ENCODE measurements at regions not wholly inside any gene's neighbourhood (a gene's known extent, or its start where the extent isn't known, plus 50 kb on each side); places are given as distances from the start of the nearest gene placed in this dataset.
"Not testable (repeated sequence)": the region's sequence is repeated elsewhere in the genome, so short reads cannot be mapped to it uniquely, and the experiment has no call there.

GRCh38 chr2:18065249-18065648, 186.8 kb downstream of the KCNS3 start:
- no peaks in the 10 kb centered on the region for H3K9me3 Mint-ChIP-seq
- no peaks in the 10 kb centered on the region for H3K36me3 Mint-ChIP-seq

GRCh38 chr2:18063826-18064470, 185.5 kb downstream of the KCNS3 start:
- Mint-ChIP-seq H3K27ac (no peak overlapping the region), H3K4me3 (no peak overlapping the region), H3K36me3 (no peaks in the 10 kb centered on the region), H3K9me3 (no peaks in the 10 kb centered on the region), H3K27me3 (peaks cover 35% of the 10 kb centered on the region), H3K4me1 (no peaks in the 10 kb centered on the region)
- no peak for ATAC-seq

More at GRCh38 chr2:18065249-18065648, 186.8 kb downstream of the KCNS3 start:
- ATAC-seq = no peak
- Mint-ChIP-seq H3K27me3 (peaks cover 35% of the 10 kb centered on the region), H3K4me3 (no peak overlapping the region), H3K27ac (no peak overlapping the region), H3K4me1 (no peaks in the 10 kb centered on the region)

- no peak for ATAC-seq
- Mint-ChIP-seq H3K9me3 (no peaks in the 10 kb centered on the region), H3K27me3 (peaks cover 25% of the 10 kb centered on the region), H3K27ac (no peak overlapping the region), H3K4me3 (no peak overlapping the region), H3K36me3 (no peaks in the 10 kb centered on the region), H3K4me1 (no peaks in the 10 kb centered on the region)
Measured at GRCh38 chr2:18062892-18063291, 184.4 kb downstream of the KCNS3 start.

- Mint-ChIP-seq H3K9me3 (no peaks in the 10 kb centered on the region), H3K4me1 (no peaks in the 10 kb centered on the region), H3K27ac (no peak overlapping the region), H3K4me3 (no peak overlapping the region), H3K27me3 (peaks cover 14% of the 10 kb centered on the region), H3K36me3 (no peaks in the 10 kb centered on the region)
- ATAC-seq = no peak
Measured at GRCh38 chr2:18061717-18062116, 183.2 kb downstream of the KCNS3 start.

- no peaks in the 10 kb centered on the region for H3K27me3 Mint-ChIP-seq
- H3K4me1 Mint-ChIP-seq = no peaks in the 10 kb centered on the region
- no peak overlapping the region for H3K4me3 Mint-ChIP-seq
- H3K36me3 Mint-ChIP-seq = no peaks in the 10 kb centered on the region
- H3K9me3 Mint-ChIP-seq = no peaks in the 10 kb centered on the region
- no peak overlapping the region for H3K27ac Mint-ChIP-seq
- ATAC-seq = no peak
Measured at GRCh38 chr2:18057657-18058056, 179.2 kb downstream of the KCNS3 start.

- no peaks in the 10 kb centered on the region for H3K36me3 Mint-ChIP-seq
- peaks cover 13% of the 10 kb centered on the region for H3K27me3 Mint-ChIP-seq
- no peaks in the 10 kb centered on the region for H3K9me3 Mint-ChIP-seq
- no peak overlapping the region for H3K27ac Mint-ChIP-seq
- ATAC-seq = no peak
- no peaks in the 10 kb centered on the region for H3K4me1 Mint-ChIP-seq
- H3K4me3 Mint-ChIP-seq = no peak overlapping the region
Measured at GRCh38 chr2:18055290-18055689, 176.8 kb downstream of the KCNS3 start.

GRCh38 chr2:18050001-18050400, 171.5 kb downstream of the KCNS3 start:
- Mint-ChIP-seq H3K9me3 (no peaks in the 10 kb centered on the region), H3K36me3 (no peaks in the 10 kb centered on the region), H3K4me3 (no peak overlapping the region), H3K27ac (no peak overlapping the region), H3K27me3 (peaks cover 28% of the 10 kb centered on the region), H3K4me1 (no peaks in the 10 kb centered on the region)
- no peak for ATAC-seq

GRCh38 chr2:18049325-18049724, 170.9 kb downstream of the KCNS3 start:
- ATAC-seq = no peak
- Mint-ChIP-seq H3K4me1 (no peaks in the 10 kb centered on the region), H3K9me3 (no peaks in the 10 kb centered on the region), H3K36me3 (no peaks in the 10 kb centered on the region), H3K27ac (no peak overlapping the region), H3K27me3 (peaks cover 28% of the 10 kb centered on the region), H3K4me3 (no peak overlapping the region)

- no peaks in the 10 kb centered on the region for H3K4me1 Mint-ChIP-seq
- peaks cover 28% of the 10 kb centered on the region for H3K27me3 Mint-ChIP-seq
- no peaks in the 10 kb centered on the region for H3K36me3 Mint-ChIP-seq
- no peak for ATAC-seq
- no peak overlapping the region for H3K4me3 Mint-ChIP-seq
- H3K9me3 Mint-ChIP-seq = no peaks in the 10 kb centered on the region
- no peak overlapping the region for H3K27ac Mint-ChIP-seq
Measured at GRCh38 chr2:18047896-18048657, 169.6 kb downstream of the KCNS3 start.

- no peak overlapping the region for H3K27ac Mint-ChIP-seq
- peaks cover 30% of the 10 kb centered on the region for H3K27me3 Mint-ChIP-seq
- H3K36me3 Mint-ChIP-seq = no peaks in the 10 kb centered on the region
- no peak overlapping the region for H3K4me3 Mint-ChIP-seq
- ATAC-seq = no peak
- H3K4me1 Mint-ChIP-seq = no peaks in the 10 kb centered on the region
- H3K9me3 Mint-ChIP-seq = no peaks in the 10 kb centered on the region
Measured at GRCh38 chr2:18047213-18047611, 168.7 kb downstream of the KCNS3 start.

- ATAC-seq = no peak
- no peaks in the 10 kb centered on the region for H3K9me3 Mint-ChIP-seq
- H3K27ac Mint-ChIP-seq = no peak overlapping the region
- H3K27me3 Mint-ChIP-seq = peaks cover 32% of the 10 kb centered on the region
- H3K4me3 Mint-ChIP-seq = no peak overlapping the region
- H3K36me3 Mint-ChIP-seq = no peaks in the 10 kb centered on the region
- H3K4me1 Mint-ChIP-seq = no peaks in the 10 kb centered on the region
Measured at GRCh38 chr2:18046558-18047212, 168.2 kb downstream of the KCNS3 start.

- no peak for ATAC-seq
- H3K9me3 Mint-ChIP-seq = no peaks in the 10 kb centered on the region
Measured at GRCh38 chr2:18046017-18046416, 167.6 kb downstream of the KCNS3 start.

GRCh38 chr2:18045230-18045629, 166.8 kb downstream of the KCNS3 start:
- Mint-ChIP-seq H3K36me3 (no peaks in the 10 kb centered on the region), H3K4me3 (no peak overlapping the region), H3K27me3 (peaks cover 25% of the 10 kb centered on the region), H3K9me3 (no peaks in the 10 kb centered on the region), H3K4me1 (no peaks in the 10 kb centered on the region), H3K27ac (no peak overlapping the region)
- ATAC-seq = no peak

More at GRCh38 chr2:18046017-18046416, 167.6 kb downstream of the KCNS3 start:
- Mint-ChIP-seq H3K27ac (no peak overlapping the region), H3K4me3 (no peak overlapping the region), H3K36me3 (no peaks in the 10 kb centered on the region), H3K4me1 (no peaks in the 10 kb centered on the region), H3K27me3 (peaks cover 28% of the 10 kb centered on the region)

- H3K36me3 Mint-ChIP-seq = not testable (repeated sequence)
Measured at GRCh38 chr2:18017381-18017780, 138.9 kb downstream of the KCNS3 start.

GRCh38 chr2:18009891-18010290, 131.4 kb downstream of the KCNS3 start:
- no peaks in the 10 kb centered on the region for H3K4me1 Mint-ChIP-seq
- H3K27me3 Mint-ChIP-seq = peaks cover 9% of the 10 kb centered on the region
- H3K4me3 Mint-ChIP-seq = no peak overlapping the region
- no peak overlapping the region for H3K27ac Mint-ChIP-seq
- ATAC-seq = no peak
- H3K9me3 Mint-ChIP-seq = peaks cover 10% of the 10 kb centered on the region
- no peaks in the 10 kb centered on the region for H3K36me3 Mint-ChIP-seq

More at GRCh38 chr2:18017381-18017780, 138.9 kb downstream of the KCNS3 start:
- H3K4me3 Mint-ChIP-seq, ATAC-seq, H3K27ac Mint-ChIP-seq, H3K4me1 Mint-ChIP-seq: not testable (repeated sequence)
- peaks cover 24% of the 10 kb centered on the region for H3K27me3 Mint-ChIP-seq
- peaks cover 12% of the 10 kb centered on the region for H3K9me3 Mint-ChIP-seq

GRCh38 chr2:18005411-18005810, 126.9 kb downstream of the KCNS3 start:
- Mint-ChIP-seq H3K4me1 (no peaks in the 10 kb centered on the region), H3K27me3 (peaks cover 9% of the 10 kb centered on the region), H3K4me3 (no peak overlapping the region), H3K9me3 (peaks cover 7% of the 10 kb centered on the region), H3K27ac (no peak overlapping the region), H3K36me3 (no peaks in the 10 kb centered on the region)
- no peak for ATAC-seq
